Pancreas (tissue), 10 donors: ENCODE measurements at regions not wholly inside any gene's neighbourhood (a gene's known extent, or its start where the extent isn't known, plus 50 kb on each side); places are given as distances from the start of the nearest gene placed in this dataset.
"Not testable (repeated sequence)": the region's sequence is repeated elsewhere in the genome, so short reads cannot be mapped to it uniquely, and the experiment has no call there.

Source experiments
- ATAC-seq, 4 donors: fragments of 200-7000 bp; cut with Tn5 transposase; one replicate each; pipeline versions ENCODE4 v1.8.0 to v1.9.1; 2020; ENCODE audit warnings: mild to moderate bottlenecking in 4 of 4, moderate library complexity in 4 of 4
- DNase-seq, 6 donors: peaks; one replicate each; pipeline ENCODE4 v3.0.0-alpha.2; 2020
- FAIRE-seq: peaks from 2 replicates; lab custom pipeline; 2012; peaks lifted over from hg19 to GRCh38; lab: Jason Lieb, UNC
- H3K27ac ChIP-seq, 4 donors: fragments of 200-600 bp; sonication (generic); 1 replicate in 3 of 4; 2 replicates in 1 of 4; pipeline versions ENCODE4 v1.5.0 to v1.8.0; 2020
- H3K27me3 ChIP-seq, 4 donors: fragments of 200-600 bp; one replicate each; pipeline ENCODE4 v1.8.0; 2021
- H3K36me3 ChIP-seq, 3 donors: fragments of 200-600 bp; sonication (generic) in 1 of 3; one replicate each; pipeline versions ENCODE4 v1.5.0 to v1.8.0; 2020 to 2021
- H3K4me1 ChIP-seq, 3 donors: fragments of 200-600 bp; one replicate each; pipeline ENCODE4 v1.8.0; 2021
- H3K4me3 ChIP-seq, 4 donors: fragments of 200-600 bp; sonication (generic) in 2 of 4; one replicate each; pipeline versions ENCODE4 v1.5.0 to v1.8.0; 2020 to 2021
- H3K9me3 ChIP-seq, 4 donors: fragments of 200-600 bp; one replicate each; pipeline ENCODE4 v1.8.0; 2021
- CTCF ChIP-seq, 4 donors: fragments of 200-600 bp; sonication (generic) in 3 of 4; IDR thresholded peaks; one replicate each; pipeline versions ENCODE4 v1.5.0 to v1.8.0; 2021; ENCODE audit warnings: antibody characterized with exemption in 4 of 4
- whole genome bisulfite sequencing, 2 donors: extraction: QIAGEN DNeasy Blood & Tissue Kit; methylation state at CpG; one replicate each; pipeline ENCODE4 v1.1.7; 2013; 5-methylcytosine and 5-hydroxymethylcytosine counted together
- intact Hi-C, 3 donors: fragments of 100-400 bp; cut with DNase I; formaldehyde crosslinking; loops; one replicate each; pipeline versions ENCODE4 v1.11.1 to v1.14.2; 2022
- donor health status: healthy with polysubstance abuse.
- donor health status: DM: no; HTN: no; CAD: no; lungs with moderate emphysema.
- donor health status: DM: no; HTN: no; CAD: no.
- donor health status: control.
- donor health status: control.
- donor health status: Bipolar disorder and iron deficiency.
- donor health status: DM: yes; HTN: yes; CAD: no.
- donor health status: DM: no; HTN: no; CAD: no.
- donor health status: DM: no; HTN: no; CAD: no.
- donor health status: DM: yes; HTN: yes; CAD: no.

- intact Hi-C loops: no loop called here
- DNase-seq (peak; percentile 86 to 96 (median 88)), FAIRE-seq (no peak), ATAC-seq (peak; percentile 94 to 99 (median 97))
- H3K27ac ChIP-seq: peak overlapping the region in 1 of 4 donors; percentile 20
- H3K4me3 ChIP-seq: no peak overlapping the region
- H3K4me1 ChIP-seq: peaks cover 0 to 5% (median 3%) of the 10 kb centered on the region in 3 donors
- H3K27me3 ChIP-seq: no peaks in the 10 kb centered on the region
- no peak for TF ChIP-seq CTCF (IDR thresholded peaks at IDR 0.05)
- H3K36me3 ChIP-seq: no peaks in the 10 kb centered on the region
- no peaks in the 10 kb centered on the region for H3K9me3 ChIP-seq
- 25 to 30% methylated on average over 11 of the region's 11 CpGs for WGBS, 2 donors
These were observed 95.6 kb upstream of the CDYL2 start for GRCh38 chr16:80899809-80900592.

GRCh38 chr16:80896776-80897175 is 92.4 kb upstream of the CDYL2 start:
- no peak for FAIRE-seq
- TF ChIP-seq CTCF (IDR thresholded peaks at IDR 0.05): no peak
- H3K9me3 ChIP-seq: no peaks in the 10 kb centered on the region
- no peaks in the 10 kb centered on the region for H3K36me3 ChIP-seq
- H3K27me3 ChIP-seq: no peaks in the 10 kb centered on the region
- no peaks in the 10 kb centered on the region for H3K4me1 ChIP-seq
- ATAC-seq: no peak
- WGBS, 2 donors: 73 to 74% methylated on average over 5 of the region's 5 CpGs
- DNase-seq: no peak
- intact Hi-C loops: no loop called here
- H3K27ac ChIP-seq: no peak overlapping the region
- H3K4me3 ChIP-seq: no peak overlapping the region

DNA sequence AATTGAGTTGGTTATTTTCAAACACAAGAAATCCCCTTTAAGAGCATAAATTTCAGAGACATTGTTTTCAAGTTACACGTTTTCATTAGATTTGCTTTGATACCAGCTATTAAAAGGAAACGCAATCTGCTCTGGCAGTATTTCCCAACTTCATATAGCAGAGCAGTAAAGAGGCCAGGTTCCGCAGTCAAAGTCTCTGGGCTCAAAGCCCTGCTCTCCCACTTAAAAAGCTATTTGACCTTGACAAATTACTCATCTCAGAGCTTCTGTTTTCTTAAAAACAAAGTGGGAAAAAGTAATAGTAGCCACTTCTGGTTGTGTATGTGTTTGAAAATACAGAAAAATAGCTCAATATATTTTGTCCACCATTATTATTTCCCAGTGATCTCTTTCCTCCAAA is 89.7 kb upstream of the CDYL2 start:
- intact Hi-C loops: no loop called here

GRCh38 chr16:80893686-80894085 is 89.3 kb upstream of the CDYL2 start:
- intact Hi-C loops: no loop called here
- 82 to 90% methylated on average over 6 of the region's 6 CpGs for WGBS, 2 donors
- no peaks in the 10 kb centered on the region for H3K27me3 ChIP-seq
- FAIRE-seq (no peak), ATAC-seq (no peak), DNase-seq (no peak)
- no peak overlapping the region for H3K4me3 ChIP-seq
- no peaks in the 10 kb centered on the region for H3K9me3 ChIP-seq
- no peaks in the 10 kb centered on the region for H3K4me1 ChIP-seq
- no peak for TF ChIP-seq CTCF (IDR thresholded peaks at IDR 0.05)
- no peak overlapping the region for H3K27ac ChIP-seq
- H3K36me3 ChIP-seq: no peaks in the 10 kb centered on the region

More for the DNA sequence above, 89.7 kb upstream of the CDYL2 start:
- H3K4me3 ChIP-seq: no peak overlapping the region
- no peaks in the 10 kb centered on the region for H3K27me3 ChIP-seq
- DNase-seq (no peak), ATAC-seq (no peak), FAIRE-seq (no peak)
- H3K4me1 ChIP-seq: no peaks in the 10 kb centered on the region
- H3K27ac ChIP-seq: no peak overlapping the region
- H3K9me3 ChIP-seq: no peaks in the 10 kb centered on the region
- WGBS, 2 donors: 72 to 73% methylated on average over 3 of the region's 3 CpGs
- no peaks in the 10 kb centered on the region for H3K36me3 ChIP-seq
- no peak for TF ChIP-seq CTCF (IDR thresholded peaks at IDR 0.05)

GRCh38 chr16:80892395-80892794 is 88.0 kb upstream of the CDYL2 start:
- H3K27ac ChIP-seq, DNase-seq, H3K9me3 ChIP-seq, H3K36me3 ChIP-seq, ATAC-seq, H3K4me1 ChIP-seq, intact Hi-C loops, FAIRE-seq, H3K27me3 ChIP-seq, H3K4me3 ChIP-seq: not testable (repeated sequence)
- WGBS, 2 donors: 82 to 91% methylated on average over 10 of the region's 10 CpGs
